AML-193 (cell line): ENCODE measurements at regions not wholly inside any gene's neighbourhood (a gene's known extent, or its start where the extent isn't known, plus 50 kb on each side); places are given as distances from the start of the nearest gene placed in this dataset.
"Not testable (repeated sequence)": the region's sequence is repeated elsewhere in the genome, so short reads cannot be mapped to it uniquely, and the experiment has no call there.

Experiments used
- DNase-seq, 2 experiments: peaks; one replicate each; lab custom pipeline; 2025; lab: John Stamatoyannopoulos, UW

DNA sequence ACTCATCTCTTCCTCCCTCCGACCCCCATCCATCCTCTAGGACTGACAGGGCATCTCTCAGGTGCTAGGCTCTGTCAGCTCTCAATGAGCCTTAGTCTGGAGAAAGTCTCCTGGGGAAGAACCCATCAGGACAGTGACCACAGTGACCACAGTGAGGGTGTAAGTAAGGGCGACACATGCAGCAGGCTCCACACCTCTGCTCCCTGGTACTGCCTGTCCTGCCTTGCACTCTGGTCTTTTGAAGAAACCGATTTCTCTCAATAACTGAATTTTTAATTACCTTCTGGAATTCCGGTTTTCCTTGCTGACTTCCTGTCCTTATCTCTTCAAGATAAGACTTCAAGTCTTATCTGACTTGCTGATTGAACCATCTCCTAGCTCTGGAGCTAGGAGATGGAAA, 190.2 kb downstream of the ACTR3B start:
- DNase-seq = no peak

DNA sequence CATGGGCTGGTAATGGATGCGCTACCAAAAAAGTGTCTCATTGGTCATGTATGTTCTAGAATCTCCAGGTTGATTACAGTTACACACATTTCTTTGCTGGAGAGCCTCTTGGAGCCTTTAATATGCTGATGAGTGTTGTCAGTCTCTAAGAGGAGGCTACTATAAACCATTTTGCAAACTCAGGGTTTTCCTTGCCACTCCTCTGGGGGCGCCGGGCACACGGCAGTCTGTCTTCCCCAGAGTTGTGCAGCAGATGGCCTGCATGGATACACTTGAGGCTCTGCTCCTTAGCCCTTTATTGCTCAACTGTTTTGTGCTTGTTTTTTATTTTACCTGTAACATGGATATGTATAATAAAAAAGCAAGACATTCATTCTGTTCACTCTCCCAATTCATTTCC, 196.5 kb downstream of the ACTR3B start:
- no peak for DNase-seq

DNA sequence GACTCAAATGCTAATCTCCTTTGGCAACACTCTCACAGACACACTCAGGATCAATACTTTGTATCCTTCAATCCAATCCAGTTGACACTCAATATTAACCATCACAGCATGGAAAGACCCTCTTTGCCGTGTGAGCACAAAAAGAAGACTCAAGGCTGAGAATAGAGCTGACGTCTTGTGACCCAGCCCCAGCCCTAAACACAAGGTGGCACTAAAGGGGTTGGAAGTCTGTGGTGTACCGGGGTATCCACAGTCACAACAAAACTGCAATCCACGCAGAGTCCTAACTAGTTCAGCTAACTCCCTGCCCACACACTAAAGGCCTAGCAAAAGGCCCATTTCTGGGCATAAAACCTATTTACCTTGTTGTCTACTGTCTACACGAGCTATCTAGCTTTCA, 200.1 kb downstream of the ACTR3B start:
- DNase-seq = no peak

DNA sequence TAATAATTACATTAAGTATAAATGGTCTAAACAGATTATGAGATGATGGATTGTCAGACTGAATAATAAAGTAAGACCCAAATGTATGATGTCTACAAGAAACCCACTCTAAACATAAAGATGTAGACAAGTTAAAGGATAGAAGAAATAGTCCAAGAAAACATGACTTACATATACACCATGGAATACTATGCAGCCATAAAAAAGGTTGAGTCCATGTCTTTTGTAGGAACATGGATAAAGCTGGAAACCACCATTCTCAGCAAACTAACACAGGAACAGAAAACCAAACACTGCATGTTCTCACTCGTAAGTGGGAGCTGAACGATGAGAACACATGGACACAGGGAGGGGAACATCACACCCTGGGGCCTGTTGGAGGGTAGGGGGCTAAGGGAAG, 202.2 kb downstream of the ACTR3B start:
- DNase-seq = not testable (repeated sequence)

DNA sequence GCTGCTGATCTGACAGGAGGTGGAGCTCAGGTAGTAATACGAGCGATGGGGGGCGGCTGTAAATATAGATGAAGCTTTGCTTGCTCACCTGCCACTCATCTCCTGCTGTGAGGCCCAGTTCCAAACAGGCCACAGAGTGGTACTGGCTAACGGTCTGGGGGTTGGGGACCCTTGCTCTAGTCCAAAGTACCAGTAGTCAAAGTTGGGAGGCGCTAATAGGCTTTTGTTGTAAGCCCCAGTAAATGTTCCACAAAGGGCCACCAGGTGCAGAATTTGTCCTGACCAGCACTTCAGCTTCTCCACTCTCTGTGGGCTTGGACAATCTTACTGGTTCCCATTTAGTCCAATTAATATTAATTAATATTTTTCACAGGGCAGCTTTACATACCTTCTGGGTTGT, 206.6 kb downstream of the ACTR3B start:
- DNase-seq = no peak

DNA sequence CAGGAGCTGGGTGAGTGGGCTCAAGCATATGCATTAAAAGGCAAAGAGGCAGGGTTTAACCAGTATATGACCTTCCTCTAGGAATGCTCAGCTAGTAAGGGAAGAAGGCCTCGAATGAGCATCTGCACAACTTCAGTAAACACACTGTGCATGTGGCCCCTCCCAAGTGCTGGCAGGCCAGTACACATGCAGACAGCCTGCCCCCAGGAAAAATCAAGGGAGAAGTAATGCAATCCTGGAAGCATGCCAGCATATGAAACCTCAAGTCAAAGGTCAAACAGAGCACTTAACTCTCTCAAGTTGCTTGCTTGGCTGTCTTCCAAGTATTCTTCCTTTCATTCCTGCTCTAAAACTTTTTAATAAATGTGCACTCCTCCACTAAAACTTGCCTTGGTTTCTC, 208.4 kb downstream of the ACTR3B start:
- no peak for DNase-seq

DNA sequence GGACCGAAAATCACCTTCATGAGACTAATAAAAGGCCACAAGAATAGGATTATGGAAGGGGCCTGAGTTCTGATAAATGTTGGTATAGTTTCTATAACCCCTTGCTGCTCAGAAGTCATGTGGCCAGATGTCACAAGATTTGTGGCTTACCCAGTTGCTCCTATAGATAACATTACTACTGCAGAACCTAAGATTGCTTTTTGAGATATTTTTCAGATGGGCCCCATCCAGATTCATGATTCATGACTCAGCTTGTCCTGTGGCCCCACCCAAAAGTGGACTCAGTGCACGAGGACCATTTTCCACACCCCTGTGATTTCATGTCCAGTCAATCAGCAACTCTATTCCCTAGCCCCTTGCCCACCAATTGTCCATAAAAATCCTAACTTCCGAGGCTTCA, 209.0 kb downstream of the ACTR3B start:
- no peak for DNase-seq

DNA sequence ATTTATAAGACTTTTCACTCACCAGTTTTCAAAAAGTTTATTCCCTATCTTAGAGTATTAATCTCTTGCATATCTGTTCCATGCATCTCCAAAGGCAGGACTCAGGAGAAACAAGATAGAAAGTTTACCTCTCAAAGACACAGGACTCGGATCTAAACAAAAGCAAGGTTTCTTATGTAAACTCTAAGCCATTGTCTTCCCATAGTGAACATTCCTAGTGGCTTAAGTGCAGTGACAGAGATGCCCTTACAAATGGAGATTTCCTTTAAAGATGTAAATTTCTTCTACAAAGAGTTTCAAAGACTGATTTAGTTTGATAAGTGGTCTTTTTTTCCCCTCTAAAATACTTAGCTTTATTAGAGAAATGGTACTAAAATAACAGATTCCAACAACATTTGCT, 209.8 kb downstream of the ACTR3B start:
- DNase-seq = no peak

DNA sequence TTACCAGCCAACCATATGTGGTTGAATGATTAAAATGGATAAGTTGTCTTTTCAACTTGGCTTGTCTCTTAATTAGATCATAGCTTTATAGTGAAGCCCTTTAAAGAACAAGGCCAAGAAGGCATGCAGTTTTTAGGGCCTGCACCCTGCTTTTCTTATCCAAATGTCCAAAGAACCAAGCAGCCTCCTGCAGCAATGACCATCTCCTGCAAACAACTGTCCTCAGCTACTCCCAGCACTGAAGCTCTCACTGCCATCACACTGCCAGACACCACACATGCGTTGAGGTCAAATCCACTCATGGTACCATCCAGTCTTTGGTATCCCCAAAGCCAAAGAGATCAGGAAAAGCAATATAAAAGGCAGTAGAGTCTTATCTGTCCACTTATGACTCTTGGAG, 210.3 kb downstream of the ACTR3B start:
- no peak for DNase-seq

DNA sequence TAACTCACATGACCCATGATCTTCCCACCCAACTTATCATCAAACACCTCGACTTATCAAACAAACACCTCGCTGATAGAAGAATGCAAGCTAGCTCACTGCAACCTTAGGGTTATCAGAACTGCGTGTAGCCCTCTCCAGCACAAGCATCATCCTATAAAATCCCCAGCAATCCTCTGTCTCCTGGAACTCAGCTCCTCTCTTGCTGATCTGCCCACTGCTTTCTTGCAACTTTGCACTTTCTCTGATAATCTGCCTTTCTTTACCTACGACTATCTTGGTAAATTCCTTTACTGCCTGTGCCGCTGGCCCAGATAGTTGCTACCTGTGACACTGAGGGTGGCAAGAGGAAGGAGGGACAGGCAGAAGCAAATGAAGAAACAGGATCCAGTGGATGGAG, 210.9 kb downstream of the ACTR3B start:
- DNase-seq = no peak

DNA sequence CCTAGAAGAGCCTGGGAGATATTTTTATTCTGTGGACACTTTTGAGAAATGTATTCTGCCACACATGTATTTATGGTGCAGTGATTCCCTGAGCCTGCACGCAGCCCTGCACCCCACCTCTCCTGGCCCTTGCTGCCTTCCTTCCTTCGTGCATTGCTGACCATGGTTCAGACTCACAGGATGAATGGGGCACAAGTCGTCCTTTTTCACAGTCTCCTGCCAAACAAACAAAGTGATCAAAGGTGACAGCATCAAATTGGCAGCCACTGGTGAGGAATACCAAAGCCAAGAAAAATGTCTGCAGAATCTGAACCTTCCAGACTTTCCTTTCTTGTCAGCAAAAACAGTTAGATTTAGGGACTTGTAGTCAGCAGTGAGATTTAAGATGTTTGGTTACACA, 215.0 kb downstream of the ACTR3B start:
- no peak for DNase-seq

DNA sequence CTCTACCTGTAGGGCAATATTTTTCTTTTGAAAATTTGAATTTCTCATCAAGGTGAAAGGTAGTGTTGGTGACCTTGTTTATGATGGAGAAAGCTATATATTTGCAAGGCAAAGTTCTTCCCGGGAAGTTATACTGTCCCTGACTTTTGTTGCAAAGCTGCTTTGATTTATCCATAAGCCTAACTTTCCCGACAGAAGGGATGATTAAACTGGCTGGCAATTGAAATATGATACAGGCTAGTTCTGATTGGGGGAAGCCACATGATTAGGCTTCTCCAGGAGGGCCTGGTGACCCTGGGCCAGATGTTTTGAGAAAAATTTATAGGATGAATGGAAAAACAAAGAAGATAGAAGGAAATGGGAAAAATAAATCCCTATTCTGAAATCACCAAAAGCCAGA, 215.5 kb downstream of the ACTR3B start:
- no peak for DNase-seq

DNA sequence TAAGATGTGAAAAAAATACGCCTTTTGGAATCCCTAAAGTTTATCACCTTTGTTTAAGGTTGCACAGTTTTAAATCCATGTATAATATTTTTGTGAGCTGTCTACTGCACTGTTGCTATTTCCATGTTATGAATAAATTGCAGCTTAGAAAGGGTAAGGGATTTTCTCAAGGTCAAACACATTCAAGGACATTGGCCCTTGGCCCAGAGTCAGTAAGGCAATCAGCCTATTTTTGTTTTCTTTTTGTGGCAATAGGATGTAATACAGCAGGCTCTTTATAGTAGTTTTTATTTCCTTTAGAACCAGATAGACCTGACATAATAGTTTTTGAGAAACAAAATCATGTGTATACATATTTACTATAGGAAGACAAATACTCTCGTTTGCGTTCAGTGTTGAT, 219.8 kb downstream of the ACTR3B start:
- no peak for DNase-seq

DNA sequence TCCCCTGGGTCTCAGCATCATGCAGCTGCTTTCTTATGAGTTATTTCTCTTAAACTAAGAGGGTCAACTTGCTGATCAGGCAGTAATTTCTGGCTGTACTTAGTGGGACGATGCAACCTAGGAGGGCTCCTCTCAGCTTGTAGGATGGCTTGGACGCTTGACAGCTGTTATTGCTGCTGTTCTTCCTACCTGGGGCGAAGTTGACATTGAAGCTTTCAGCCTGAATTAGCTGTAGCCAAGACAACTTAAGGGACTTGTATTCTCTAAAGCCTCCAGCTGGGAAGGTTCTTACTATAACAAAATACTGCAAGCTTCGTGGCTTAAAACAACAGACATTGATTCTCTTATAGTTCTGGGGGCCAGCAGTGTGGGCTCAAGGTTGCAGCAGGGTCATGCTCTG, 224.9 kb downstream of the ACTR3B start:
- no peak for DNase-seq

DNA sequence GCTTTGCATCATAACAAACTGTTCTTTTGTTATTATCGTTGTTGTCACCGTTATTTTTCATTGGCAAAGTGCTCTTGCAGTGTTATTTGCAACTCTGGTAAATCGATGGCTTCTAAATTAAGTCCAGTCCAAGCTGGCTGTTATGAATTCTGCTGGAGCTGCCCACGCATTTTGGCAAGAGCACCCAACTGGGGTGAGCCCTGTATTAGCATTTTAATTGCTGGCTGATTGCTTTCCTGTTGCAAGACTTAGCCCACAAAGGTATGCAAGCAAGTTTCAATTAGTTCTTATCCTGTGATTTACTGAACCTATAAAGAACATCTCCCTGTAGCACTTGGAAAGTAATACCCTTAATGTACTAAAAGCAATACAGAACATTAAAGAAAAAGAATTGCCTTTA, 226.8 kb downstream of the ACTR3B start:
- no peak for DNase-seq

DNA sequence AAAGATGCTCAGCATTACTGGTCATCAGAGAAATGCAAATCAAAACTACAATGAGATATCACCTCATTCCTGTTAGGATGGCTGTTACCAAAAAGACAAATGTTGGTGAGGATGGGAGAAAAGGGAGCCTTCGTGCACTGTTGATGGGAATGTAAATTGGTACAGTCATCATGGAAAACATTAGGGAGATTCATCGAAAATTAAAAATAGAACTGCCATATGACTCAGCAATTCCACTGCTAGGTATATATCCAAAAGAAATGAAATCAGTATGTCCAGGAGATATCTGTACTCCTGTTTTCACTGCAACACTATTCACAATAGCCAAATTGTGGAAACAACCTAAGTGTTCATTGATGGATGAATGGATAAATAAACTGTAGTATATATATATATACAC, 228.1 kb downstream of the ACTR3B start:
- no peak for DNase-seq

DNA sequence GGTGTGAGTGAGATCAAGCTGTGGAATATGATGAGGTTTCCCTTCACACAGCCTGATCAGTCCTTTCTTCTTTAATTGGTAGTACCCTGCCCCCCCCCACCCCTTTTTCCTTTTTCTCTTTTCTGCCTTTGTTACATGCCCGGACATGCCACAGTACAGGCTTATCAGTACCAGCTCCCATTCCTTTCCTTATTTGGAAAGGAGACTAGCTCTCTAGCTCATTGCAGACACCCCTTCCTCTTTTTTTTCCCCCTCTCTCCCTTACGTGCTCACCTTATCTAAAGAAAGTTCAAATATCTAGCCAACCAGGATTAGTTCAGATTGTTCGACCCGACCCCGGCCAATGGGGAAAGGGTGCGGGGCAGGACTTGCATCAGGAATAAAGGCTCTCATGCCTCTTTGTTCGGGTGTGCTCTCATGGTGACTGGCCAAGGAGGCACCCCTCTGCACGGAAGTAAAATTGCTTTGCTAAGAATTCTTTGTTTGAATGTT, 230.4 kb downstream of the ACTR3B start:
- no peak for DNase-seq

DNA sequence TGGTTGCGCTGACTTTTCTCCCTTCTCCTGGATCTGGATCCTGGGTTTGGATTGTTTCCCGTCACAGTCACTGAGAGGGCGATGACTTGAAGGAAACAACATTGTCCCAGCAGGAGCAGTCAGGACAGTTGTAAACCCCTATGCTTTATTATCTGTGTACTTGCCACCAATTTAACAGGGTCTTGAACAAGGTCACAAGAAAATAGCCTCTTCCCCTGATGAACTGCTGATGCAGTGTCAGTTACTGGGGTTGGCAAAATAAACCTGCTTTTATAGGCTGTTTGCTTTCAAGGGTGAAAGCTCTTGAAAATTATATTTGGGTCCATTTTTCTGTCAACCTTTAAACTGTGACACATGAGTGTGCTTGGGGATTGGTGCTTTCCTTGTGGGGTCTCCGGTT, 238.9 kb downstream of the ACTR3B start:
- no peak for DNase-seq

DNA sequence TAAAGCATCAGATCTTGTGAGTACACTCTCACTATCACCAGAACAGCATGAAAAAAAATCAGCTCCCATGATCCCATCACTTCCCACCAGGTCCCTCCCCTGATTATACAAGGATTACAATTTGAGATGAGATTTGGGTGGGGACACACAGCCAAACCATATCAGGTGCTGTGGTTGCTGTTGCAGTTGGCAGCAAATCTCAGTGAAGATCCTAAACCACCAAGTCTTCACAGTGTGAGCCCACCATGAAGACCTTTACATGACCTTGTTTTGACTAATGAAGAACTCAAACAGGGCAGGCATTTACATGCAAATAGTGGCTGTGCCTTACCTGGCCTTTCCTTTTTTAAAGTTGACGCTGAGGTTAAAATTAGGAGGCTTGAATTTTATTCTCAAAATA, 242.6 kb downstream of the ACTR3B start:
- DNase-seq = no peak

DNA sequence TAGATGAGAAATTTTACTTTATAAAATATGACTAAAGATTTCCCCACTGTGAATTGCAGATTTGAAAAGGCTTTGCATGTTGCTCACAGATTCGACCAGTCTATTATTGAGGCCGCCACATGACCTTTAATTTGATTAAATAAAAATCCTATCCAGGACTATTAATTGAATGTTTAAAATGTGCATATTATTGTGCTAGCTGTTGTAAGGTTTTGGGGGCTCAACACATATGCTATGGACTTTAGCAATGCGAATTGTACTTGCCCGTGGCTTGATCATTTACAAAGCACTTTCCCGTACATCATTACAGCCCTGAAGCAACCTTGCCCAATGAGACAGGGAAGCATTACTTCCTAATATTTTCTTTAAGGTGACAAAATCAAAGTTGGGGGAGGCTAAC, 243.0 kb downstream of the ACTR3B start:
- no peak for DNase-seq

DNA sequence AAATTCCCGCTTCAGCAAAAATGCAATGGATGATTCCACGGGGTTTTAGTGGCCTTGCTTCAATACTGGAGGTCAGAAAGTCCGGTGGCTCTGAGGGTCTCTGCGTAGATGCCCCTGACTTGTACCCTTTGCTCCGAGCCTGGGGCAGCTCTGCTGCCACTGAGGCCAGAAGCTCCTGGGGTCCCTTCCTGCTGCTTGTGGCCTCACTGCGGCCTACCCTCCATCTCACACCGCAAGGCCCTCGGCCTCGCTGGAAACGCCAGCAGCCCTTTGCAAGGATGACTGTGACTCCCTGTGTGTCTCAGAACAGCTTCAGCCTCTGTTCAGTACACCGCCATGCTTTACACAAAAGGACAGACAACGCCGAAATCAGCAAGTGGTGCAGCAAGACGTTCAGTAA, 244.8 kb downstream of the ACTR3B start:
- DNase-seq = no peak

DNA sequence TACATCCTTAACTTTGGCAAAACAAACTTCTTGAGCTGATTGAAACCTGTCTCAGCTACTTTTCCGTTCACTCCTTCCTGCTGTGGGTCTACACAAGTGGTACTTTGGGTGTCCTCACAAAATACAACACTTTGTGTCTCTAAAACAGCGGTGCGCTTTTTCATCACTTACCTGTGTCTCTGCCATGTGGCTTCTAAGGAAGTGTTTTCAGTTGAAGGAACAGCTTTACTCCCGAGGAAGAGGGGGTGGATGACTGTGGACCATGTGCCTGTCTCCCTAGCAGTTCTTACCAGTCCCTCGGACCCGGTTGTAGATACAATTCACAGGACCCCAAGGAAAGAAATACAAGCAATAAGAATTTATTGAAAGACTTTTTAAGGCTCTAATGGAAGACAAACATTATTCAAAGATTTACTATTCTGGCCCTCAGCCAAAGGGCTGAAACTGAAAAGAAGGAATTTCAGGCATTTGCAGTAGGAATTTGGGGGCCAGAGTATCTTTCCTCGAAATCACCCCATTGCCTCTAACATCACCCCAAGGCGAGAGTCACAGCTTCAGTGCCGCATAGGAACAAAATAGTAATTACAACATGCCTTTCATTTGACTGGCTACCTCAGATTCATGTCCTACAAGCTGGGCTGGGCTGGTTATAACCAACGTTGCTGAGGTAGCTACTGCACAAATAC, 246.3 kb downstream of the ACTR3B start:
- DNase-seq = no peak

DNA sequence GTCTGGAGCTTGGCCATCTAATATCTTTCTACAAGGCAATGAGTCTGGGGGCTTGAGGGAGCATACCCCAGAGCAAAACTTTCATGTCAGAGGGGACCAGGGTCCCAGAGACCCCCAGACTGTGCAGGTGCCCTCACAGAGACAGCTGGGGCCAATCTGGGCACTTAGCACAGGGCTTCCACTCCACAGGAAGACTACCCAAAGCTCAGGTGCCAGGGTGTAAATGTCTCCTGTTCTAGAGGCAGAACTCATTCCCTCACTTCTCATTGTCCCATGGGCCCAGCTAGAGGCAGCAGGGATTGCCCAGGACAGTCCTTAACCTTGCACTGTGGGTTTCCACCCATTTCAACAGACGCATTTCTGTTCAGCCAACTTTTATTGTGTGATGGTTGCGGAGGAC, 246.9 kb downstream of the ACTR3B start:
- DNase-seq = no peak

DNA sequence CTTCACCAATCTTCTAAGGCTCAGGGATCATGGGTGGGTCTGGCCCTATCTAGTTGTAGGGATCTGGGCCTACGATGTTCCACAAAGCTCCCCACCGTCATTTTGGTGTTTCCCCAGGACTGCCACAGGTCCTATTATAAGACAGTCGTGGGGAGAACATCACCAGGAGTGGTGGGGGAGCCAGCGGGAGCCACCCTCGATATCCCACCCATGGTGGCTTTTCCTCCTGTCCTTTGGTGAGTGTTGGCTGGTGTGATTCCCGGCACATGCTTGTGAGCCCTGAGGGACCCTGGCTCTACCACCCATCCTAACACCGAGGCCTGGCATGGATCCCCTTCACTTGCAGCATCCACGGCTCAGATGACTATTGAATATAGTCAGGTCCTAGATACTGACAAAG, 247.4 kb downstream of the ACTR3B start:
- DNase-seq = no peak

DNA sequence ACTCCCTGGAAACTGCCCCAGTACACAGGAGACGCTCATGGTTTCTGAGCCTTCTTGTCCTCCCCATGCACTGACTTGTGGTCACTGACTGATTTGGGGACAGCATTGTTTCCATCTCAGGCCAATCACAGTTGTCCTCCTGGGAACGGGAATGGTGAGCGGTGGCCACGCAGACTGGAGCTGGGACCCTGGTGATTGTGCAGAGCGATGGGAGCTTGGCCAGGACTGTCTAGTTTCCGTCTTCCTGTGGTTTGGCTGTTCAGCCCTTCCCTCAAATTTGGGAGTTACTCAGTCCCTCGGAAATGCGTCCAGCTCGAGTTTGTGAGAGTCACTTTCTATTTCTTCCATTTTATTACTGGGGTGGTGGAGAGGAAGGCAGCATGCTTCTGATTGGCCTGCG, 250.9 kb downstream of the ACTR3B start:
- DNase-seq = no peak
